LNCaP clone FGC (cell line): ENCODE measurements at regions not wholly inside any gene's neighbourhood (a gene's known extent, or its start where the extent isn't known, plus 50 kb on each side); places are given as distances from the start of the nearest gene placed in this dataset.
A peak's percentile ranks its signal among the peaks of the same experiment; 100 is the strongest.

Experiments used
- DNase-seq: peaks from one replicate; pipeline ENCODE4 v3.0.0-alpha.2; 2011; ENCODE audit warnings: low read depth
- H3K4me3 ChIP-seq: 2 replicates; pipeline ENCODE4 v1.5.1; 2011; ENCODE audit warnings: mild to moderate bottlenecking, low read depth, low read length, control low read depth
- TF ChIP-seq, protein P1 (sequence below): IDR thresholded peaks from 2 replicates; pipeline ENCODE4 v1.5.1; 2012; ENCODE audit warnings: mild to moderate bottlenecking; ENCODE audit not compliant: control insufficient read depth, insufficient read depth; ENCODE audit errors: extremely low read depth

- H3K4me3 ChIP-seq, result no peak overlapping the region
- TF ChIP-seq, protein P1, sequence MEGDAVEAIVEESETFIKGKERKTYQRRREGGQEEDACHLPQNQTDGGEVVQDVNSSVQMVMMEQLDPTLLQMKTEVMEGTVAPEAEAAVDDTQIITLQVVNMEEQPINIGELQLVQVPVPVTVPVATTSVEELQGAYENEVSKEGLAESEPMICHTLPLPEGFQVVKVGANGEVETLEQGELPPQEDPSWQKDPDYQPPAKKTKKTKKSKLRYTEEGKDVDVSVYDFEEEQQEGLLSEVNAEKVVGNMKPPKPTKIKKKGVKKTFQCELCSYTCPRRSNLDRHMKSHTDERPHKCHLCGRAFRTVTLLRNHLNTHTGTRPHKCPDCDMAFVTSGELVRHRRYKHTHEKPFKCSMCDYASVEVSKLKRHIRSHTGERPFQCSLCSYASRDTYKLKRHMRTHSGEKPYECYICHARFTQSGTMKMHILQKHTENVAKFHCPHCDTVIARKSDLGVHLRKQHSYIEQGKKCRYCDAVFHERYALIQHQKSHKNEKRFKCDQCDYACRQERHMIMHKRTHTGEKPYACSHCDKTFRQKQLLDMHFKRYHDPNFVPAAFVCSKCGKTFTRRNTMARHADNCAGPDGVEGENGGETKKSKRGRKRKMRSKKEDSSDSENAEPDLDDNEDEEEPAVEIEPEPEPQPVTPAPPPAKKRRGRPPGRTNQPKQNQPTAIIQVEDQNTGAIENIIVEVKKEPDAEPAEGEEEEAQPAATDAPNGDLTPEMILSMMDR, result no peak
- no peak for DNase-seq
These were observed 180.2 kb upstream of the CCN2 start for GRCh38 chr6:132131351-132131750.

DNA sequence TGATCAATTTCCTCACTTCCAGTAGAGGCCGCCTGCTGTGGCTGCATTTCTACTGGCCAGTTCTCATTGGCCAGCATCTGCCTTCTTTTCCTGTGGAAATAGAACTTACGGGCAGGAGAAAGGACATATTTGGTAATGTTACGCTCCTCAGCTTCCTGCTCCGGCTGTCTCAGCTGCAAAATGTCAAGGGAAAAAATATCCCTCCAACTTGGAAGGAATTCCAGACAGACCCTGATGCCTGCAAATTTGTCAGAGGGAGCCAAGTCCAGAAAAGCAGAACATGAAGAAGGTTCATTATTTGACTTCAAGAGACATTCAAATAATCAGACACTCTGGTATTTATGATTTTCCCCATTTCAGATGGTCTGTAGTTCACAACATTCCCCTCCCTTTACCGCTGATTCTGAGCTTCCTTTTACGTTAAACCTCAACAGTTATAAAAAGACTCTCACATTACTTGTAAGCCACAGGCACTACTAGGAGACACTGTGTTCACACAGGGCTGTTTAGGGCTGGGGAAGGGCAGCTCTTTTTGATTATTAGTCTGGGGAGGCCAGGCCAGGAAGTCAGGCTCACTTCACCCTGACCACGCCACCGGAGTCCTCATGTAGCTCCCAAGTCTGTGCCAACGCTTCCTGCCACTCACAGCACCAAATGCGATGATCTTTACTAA lies 179.6 kb upstream of the CCN2 start:
- no peak for DNase-seq
- no peak overlapping the region for H3K4me3 ChIP-seq
- TF ChIP-seq, protein P1, result no peak

DNA sequence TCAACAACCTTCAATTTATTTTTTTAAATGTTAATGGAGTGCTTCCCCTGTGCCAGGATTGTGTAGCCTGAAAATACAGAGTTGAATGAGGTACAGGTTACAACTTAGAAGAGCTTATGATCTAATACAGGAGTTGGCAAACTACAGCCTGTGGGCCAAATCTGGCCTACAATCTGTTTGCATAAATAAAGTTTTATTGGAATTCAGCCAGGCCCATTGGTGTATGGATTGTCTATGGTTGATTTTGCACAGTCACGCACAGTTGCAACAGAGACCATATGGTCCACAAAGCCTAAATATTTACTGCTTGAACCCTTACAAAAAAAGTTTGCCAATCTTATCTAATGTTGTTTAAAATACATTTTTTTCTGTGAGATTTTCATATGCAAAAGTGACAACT lies 177.3 kb upstream of the CCN2 start:
- no peak overlapping the region for H3K4me3 ChIP-seq
- TF ChIP-seq, protein P1, result no peak

GRCh38 chr6:132126150-132126549 lies 175.0 kb upstream of the CCN2 start:
- no peak overlapping the region for H3K4me3 ChIP-seq
- no peak for DNase-seq
- TF ChIP-seq, protein P1, result no peak

More for the DNA sequence above, 177.3 kb upstream of the CCN2 start:
- DNase-seq, result peak; percentile 14

DNA sequence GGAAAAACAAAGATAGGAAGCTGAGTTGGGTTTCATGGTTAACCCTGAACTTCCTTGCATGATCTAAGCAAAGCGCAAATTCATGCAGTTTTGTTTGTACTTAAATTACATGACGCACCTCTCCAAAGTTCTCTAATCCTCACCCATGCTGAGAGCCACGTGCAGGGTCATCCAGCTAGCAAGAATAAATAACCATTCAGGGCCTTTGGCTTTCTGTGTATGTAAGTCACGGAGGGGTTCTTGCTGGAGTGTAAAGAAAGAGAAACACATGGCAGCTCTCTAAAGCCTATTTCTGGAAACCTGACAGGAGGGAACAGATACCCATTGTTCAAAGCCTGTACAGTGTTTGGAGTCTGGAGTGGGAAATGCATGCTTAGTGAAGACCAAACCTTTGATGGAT lies 171.7 kb upstream of the CCN2 start:
- DNase-seq, result no peak
- no peak overlapping the region for H3K4me3 ChIP-seq
- TF ChIP-seq, protein P1, result no peak

- DNase-seq, result no peak
- TF ChIP-seq, protein P1, result no peak
- no peak overlapping the region for H3K4me3 ChIP-seq
These were observed 171.0 kb upstream of the CCN2 start for GRCh38 chr6:132122176-132122575.

DNA sequence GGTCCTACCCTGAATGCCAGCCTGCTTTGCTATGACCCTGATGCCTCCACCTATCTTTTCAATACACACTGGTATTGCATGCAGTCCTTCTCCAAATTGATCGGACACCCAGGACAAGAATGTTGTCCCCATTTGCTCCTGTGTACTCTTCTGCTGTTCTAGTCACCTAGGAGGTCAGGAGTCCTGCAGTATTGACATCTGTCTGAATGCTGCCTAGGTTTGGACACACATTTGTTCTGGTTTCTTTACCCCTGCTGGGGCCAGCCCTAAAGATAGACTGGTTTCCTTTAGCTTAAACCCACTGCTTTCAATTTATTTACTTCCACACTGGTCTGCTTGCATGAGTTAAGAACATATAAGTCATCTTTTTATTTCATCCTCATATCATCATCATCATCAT lies 167.0 kb upstream of the CCN2 start:
- DNase-seq, result no peak
- TF ChIP-seq, protein P1, result no peak
- no peak overlapping the region for H3K4me3 ChIP-seq
